ENCODE measurements at regions not wholly inside any gene's neighbourhood (a gene's known extent, or its start where the extent isn't known, plus 50 kb on each side); places are given as distances from the start of the nearest gene placed in this dataset.

DNA sequence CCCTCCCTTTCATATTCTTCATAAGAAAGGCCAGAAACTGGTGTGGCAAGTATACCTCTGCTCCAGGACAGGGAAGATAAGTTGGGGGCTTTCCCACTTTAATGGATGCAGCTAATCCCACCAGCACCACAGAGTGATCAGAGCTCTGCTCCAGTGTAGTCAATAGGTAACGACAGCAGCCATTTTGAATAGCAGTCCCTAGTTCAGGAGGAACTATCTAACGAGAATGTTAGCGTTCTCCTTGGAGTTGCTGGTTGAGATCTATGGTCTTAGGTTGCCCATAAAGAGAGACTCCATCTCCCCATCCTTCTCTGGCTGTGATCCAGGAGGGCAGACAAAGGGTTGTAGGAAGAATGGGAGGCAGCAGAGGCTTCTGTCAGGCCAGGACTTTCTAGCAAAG lies 64.0 kb upstream of the CCDC90B start:
- Histone ChIP-seq H3K56ac (replicated peaks; ENCODE audit: insufficient read length, low read depth, low read length) (no peak overlapping the region), H2BK12ac (ENCODE audit: low read depth, low read length) (no peak overlapping the region), H3K27me3 (replicated peaks in 1 of 4; ENCODE audit: control insufficient read depth in 3 of 4, extremely low read depth in 1 of 4, insufficient read depth in 3 of 4, low read length in 3 of 4) (peaks cover 0 to 1% (median 0%) of the 10 kb centered on the region in 4 experiments; a peak in 1 of 7 replicates), H3K4ac (replicated peaks; ENCODE audit: insufficient read length, low read depth, low read length) (no peak overlapping the region), H3K79me2 (ENCODE audit: control insufficient read depth in 1 of 2, insufficient read depth in 2 of 2, low read length in 2 of 2) (no peaks in the 10 kb centered on the region), H3K18ac (ENCODE audit: extremely low read depth, low read length) (no peak overlapping the region), H3K27ac (ENCODE audit: low read depth, low read length) (no peak overlapping the region), H2BK120ac (replicated peaks; ENCODE audit: low read depth, low read length) (no peak overlapping the region), H2BK20ac (ENCODE audit: low read length) (no peak overlapping the region), H4K5ac (ENCODE audit: insufficient read length, low read depth, low read length) (no peak overlapping the region), H3K23me2 (ENCODE audit: low read depth, low read length) (no peaks in the 10 kb centered on the region), H3K9ac (replicated peaks in 1 of 4; ENCODE audit: extremely low read depth in 1 of 4, low read depth in 3 of 4, low read length in 3 of 4) (no peak overlapping the region), H3K4me2 (ENCODE audit: insufficient read depth in 1 of 2, low read depth in 2 of 2, low read length in 2 of 2) (no peak overlapping the region), H3K14ac (ENCODE audit: insufficient read length) (no peak overlapping the region), H2BK5ac (ENCODE audit: low read depth, low read length) (no peak overlapping the region), H3K23ac (ENCODE audit: insufficient read length) (no peak overlapping the region), H2BK15ac (ENCODE audit: low read length) (no peak overlapping the region), H2AK5ac (ENCODE audit: low read depth, low read length) (no peak overlapping the region), H4K8ac (ENCODE audit: extremely low read depth, insufficient read depth, low read length) (no peak overlapping the region), H3K36me3 (ENCODE audit: control insufficient read depth in 2 of 4, insufficient read depth in 4 of 4, low read length in 3 of 4) (no peaks in the 10 kb centered on the region), H2AFZ (ENCODE audit: low read length) (peak overlapping the region; percentile 93), H4K91ac (replicated peaks; ENCODE audit: insufficient read length, low read length) (no peak overlapping the region), H3K9me3 (ENCODE audit: insufficient read depth in 2 of 2, low read depth in 1 of 2, low read length in 1 of 2) (0 out of 4 replicates have a peak, but pooled peaks cover 0 to 2% of the 10 kb centered on the region in 2 experiments), H3K79me1 (ENCODE audit: low read depth, low read length) (no peaks in the 10 kb centered on the region), H4K20me1 (replicated peaks in 1 of 2; ENCODE audit: control insufficient read depth in 1 of 2, insufficient read depth in 2 of 2, low read length in 2 of 2) (no peaks in the 10 kb centered on the region), H3K4me1 (replicated peaks in 1 of 4; ENCODE audit: control insufficient read depth in 3 of 4, insufficient read depth in 4 of 4, low read length in 3 of 4) (no peaks in the 10 kb centered on the region), H3K4me3 (ENCODE audit: extremely low read depth in 1 of 4, insufficient read depth in 2 of 4, low read depth in 3 of 4, low read length in 4 of 4) (no peak overlapping the region)
- TF ChIP-seq RBBP5 (IDR thresholded peaks at IDR 0.05; ENCODE audit: borderline replicate concordance, low read depth, low read length) (no peak), YY1 (IDR thresholded peaks at IDR 0.05; ENCODE audit: low read depth, low read length) (peak; percentile 53; the same call in 1 of the 2 replicates), TAF7 (optimal IDR thresholded peaks at IDR 0.05; ENCODE audit: borderline replicate concordance, low read depth, low read length) (no peak)
- 93% methylated on average over 3 of the region's 3 CpGs; no CpG with 5 or more reads in 1 of the 2 experiments for WGBS, 2 experiments (ENCODE audit: extremely low coverage in 1 of 2, insufficient coverage in 1 of 2, insufficient read length in 1 of 2, insufficient replicate concordance in 2 of 2, low coverage in 1 of 2, low lambda C conversion rate in 2 of 2, missing lambda C conversion rate in 1 of 2)
- DNase-seq (ENCODE audit: low read depth in 1 of 2, low spot score in 2 of 2) (no peak), FAIRE-seq (no peak)
- POLR2A ChIA-PET (ENCODE audit: partially characterized antibody), result no interaction called here
- CTCF ChIA-PET (ENCODE audit: partially characterized antibody), result no interaction called here

Measured in H1 (cell line).